HepG2 (cell line): ENCODE measurements at regions not wholly inside any gene's neighbourhood (a gene's known extent, or its start where the extent isn't known, plus 50 kb on each side); places are given as distances from the start of the nearest gene placed in this dataset.

ENCODE experiments used
- ASH2L ChIP-seq: fragments of 300-600, 200-600 bp; sonication (generic); IDR thresholded peaks from 2 replicates; pipeline ENCODE4 v1.7.0; 2017; ENCODE audit warnings: low read depth, mild to moderate bottlenecking, moderate library complexity, mixed read lengths, low read length; ENCODE audit not compliant: insufficient read length
- HDAC1 ChIP-seq: sonication (generic); formaldehyde crosslinking; IDR thresholded peaks from 2 replicates; pipeline ENCODE4 v1.5.1; 2020; ENCODE audit warnings: mild to moderate bottlenecking, missing genetic modification reagents
- HMGA1 ChIP-seq: sonication (generic); formaldehyde crosslinking; conservative IDR thresholded peaks from 2 replicates; pipeline ENCODE4 v1.4.0; 2020; ENCODE audit warnings: missing genetic modification reagents
- PHF5A ChIP-seq: IDR thresholded peaks from one replicate; pipeline ENCODE4 v1.6.1; 2018; ENCODE audit warnings: low read depth, missing genetic modification reagents; ENCODE audit not compliant: unreplicated experiment
- RARA ChIP-seq: IDR thresholded peaks from 2 replicates; pipeline ENCODE4 v1.6.1; 2016; ENCODE audit warnings: missing genetic modification reagents, missing compliant biosample characterization
- REL ChIP-seq: sonication (generic); formaldehyde crosslinking; conservative IDR thresholded peaks from 2 replicates; pipeline ENCODE4 v1.8.0; 2022; ENCODE audit warnings: mild to moderate bottlenecking, missing genetic modification reagents, moderate library complexity
- ZFX ChIP-seq: sonication (generic); formaldehyde crosslinking; IDR thresholded peaks from 2 replicates; pipeline ENCODE4 v1.4.0; 2020; ENCODE audit warnings: mild to moderate bottlenecking, low read depth, missing genetic modification reagents, moderate library complexity
- ZNF367 ChIP-seq: sonication (generic); formaldehyde crosslinking; IDR thresholded peaks from 2 replicates; pipeline ENCODE4 v1.4.0; 2020; ENCODE audit warnings: missing genetic modification reagents, borderline replicate concordance
- ZNF383 ChIP-seq: sonication (generic); formaldehyde crosslinking; IDR thresholded peaks from 2 replicates; pipeline ENCODE4 v1.4.0; 2020; ENCODE audit warnings: missing genetic modification reagents, mild to moderate bottlenecking, borderline replicate concordance
- ZNF530 ChIP-seq: sonication (generic); formaldehyde crosslinking; IDR thresholded peaks from 2 replicates; pipeline ENCODE4 v1.5.0; 2020; ENCODE audit warnings: low read depth, mild to moderate bottlenecking, missing genetic modification reagents
- ZNF766 ChIP-seq: sonication (generic); formaldehyde crosslinking; IDR thresholded peaks from 2 replicates; pipeline ENCODE4 v1.5.0; 2020; ENCODE audit warnings: missing genetic modification reagents, borderline replicate concordance
- ZNF776 ChIP-seq: sonication (generic); formaldehyde crosslinking; IDR thresholded peaks from 2 replicates; pipeline ENCODE4 v1.4.0; 2020; ENCODE audit warnings: mild to moderate bottlenecking, missing genetic modification reagents
- ZNF781 ChIP-seq: sonication (generic); formaldehyde crosslinking; IDR thresholded peaks from 2 replicates; pipeline ENCODE4 v1.5.1; 2020; ENCODE audit warnings: borderline replicate concordance, mild to moderate bottlenecking, missing genetic modification reagents; ENCODE audit errors: not compliant biosample characterization
- TF ChIP-seq, protein P1 (sequence below): sonication (generic); formaldehyde crosslinking; conservative IDR thresholded peaks from 2 replicates; pipeline ENCODE4 v1.4.0; 2020; ENCODE audit warnings: mild to moderate bottlenecking, missing genetic modification reagents, moderate library complexity
- TF ChIP-seq, protein P2 (sequence below): sonication (generic); formaldehyde crosslinking; IDR thresholded peaks from 2 replicates; pipeline ENCODE4 v1.5.1; 2020; ENCODE audit warnings: mild to moderate bottlenecking, missing genetic modification reagents, borderline replicate concordance
- TF ChIP-seq, protein P3 (sequence below): sonication (generic); formaldehyde crosslinking; IDR thresholded peaks from 2 replicates; pipeline ENCODE4 v1.8.1; 2023; ENCODE audit warnings: mild to moderate bottlenecking, missing genetic modification reagents, borderline replicate concordance
- TF ChIP-seq, protein P4 (sequence below): sonication (generic); formaldehyde crosslinking; IDR thresholded peaks from 2 replicates; pipeline ENCODE4 v1.5.0; 2020; ENCODE audit warnings: mild to moderate bottlenecking, missing genetic modification reagents, borderline replicate concordance

DNA sequence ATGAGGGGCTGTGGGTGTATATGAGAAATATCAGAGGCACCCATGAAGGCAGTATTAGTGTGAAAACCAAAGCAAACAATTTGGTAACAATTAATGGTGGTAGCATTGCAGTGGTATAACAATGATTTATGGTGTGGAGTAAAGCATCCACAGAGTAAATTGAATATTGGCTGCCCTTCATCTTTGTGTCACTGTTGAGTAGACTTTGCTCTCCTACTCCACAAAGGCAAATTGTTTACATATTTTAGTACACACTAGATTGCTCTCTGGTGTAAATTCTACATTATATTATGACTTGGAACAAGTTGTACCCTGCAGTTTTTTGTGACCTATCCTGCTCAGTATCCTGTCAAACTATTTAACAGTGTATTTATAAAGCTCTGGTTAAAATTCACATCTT, 455.5 kb upstream of the RORB start (continued):
- TF ChIP-seq, protein P1, sequence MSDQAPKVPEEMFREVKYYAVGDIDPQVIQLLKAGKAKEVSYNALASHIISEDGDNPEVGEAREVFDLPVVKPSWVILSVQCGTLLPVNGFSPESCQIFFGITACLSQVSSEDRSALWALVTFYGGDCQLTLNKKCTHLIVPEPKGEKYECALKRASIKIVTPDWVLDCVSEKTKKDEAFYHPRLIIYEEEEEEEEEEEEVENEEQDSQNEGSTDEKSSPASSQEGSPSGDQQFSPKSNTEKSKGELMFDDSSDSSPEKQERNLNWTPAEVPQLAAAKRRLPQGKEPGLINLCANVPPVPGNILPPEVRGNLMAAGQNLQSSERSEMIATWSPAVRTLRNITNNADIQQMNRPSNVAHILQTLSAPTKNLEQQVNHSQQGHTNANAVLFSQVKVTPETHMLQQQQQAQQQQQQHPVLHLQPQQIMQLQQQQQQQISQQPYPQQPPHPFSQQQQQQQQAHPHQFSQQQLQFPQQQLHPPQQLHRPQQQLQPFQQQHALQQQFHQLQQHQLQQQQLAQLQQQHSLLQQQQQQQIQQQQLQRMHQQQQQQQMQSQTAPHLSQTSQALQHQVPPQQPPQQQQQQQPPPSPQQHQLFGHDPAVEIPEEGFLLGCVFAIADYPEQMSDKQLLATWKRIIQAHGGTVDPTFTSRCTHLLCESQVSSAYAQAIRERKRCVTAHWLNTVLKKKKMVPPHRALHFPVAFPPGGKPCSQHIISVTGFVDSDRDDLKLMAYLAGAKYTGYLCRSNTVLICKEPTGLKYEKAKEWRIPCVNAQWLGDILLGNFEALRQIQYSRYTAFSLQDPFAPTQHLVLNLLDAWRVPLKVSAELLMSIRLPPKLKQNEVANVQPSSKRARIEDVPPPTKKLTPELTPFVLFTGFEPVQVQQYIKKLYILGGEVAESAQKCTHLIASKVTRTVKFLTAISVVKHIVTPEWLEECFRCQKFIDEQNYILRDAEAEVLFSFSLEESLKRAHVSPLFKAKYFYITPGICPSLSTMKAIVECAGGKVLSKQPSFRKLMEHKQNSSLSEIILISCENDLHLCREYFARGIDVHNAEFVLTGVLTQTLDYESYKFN (CRISPR knock-in tag): peak; percentile 40; the same call in 1 of the 2 replicates
- TF ChIP-seq RARA (CRISPR knock-in tag) (no peak), ASH2L (peak; percentile 31), ZNF367 (CRISPR knock-in tag) (no peak), ZNF766 (CRISPR knock-in tag) (no peak), REL (CRISPR knock-in tag) (no peak), ZNF530 (no peak), ZNF383 (no peak), HDAC1 (CRISPR knock-in tag) (no peak), ZNF781 (CRISPR knock-in tag) (no peak), PHF5A (CRISPR knock-in tag) (no peak), ZFX (CRISPR knock-in tag) (no peak), HMGA1 (CRISPR knock-in tag) (no peak), ZNF776 (no peak)
- TF ChIP-seq, protein P2, sequence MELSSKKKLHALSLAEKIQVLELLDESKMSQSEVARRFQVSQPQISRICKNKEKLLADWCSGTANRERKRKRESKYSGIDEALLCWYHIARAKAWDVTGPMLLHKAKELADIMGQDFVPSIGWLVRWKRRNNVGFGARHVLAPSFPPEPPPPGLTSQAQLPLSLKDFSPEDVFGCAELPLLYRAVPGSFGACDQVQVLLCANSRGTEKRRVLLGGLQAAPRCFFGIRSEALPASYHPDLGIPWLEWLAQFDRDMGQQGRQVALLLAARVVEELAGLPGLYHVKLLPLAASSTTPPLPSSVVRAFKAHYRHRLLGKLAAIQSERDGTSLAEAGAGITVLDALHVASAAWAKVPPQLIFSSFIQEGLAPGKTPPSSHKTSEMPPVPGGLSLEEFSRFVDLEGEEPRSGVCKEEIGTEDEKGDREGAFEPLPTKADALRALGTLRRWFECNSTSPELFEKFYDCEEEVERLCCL (CRISPR knock-in tag): no peak
- TF ChIP-seq, protein P3, sequence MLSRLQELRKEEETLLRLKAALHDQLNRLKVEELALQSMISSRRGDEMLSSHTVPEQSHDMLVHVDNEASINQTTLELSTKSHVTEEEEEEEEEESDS (CRISPR knock-in tag): no peak
- TF ChIP-seq, protein P4, sequence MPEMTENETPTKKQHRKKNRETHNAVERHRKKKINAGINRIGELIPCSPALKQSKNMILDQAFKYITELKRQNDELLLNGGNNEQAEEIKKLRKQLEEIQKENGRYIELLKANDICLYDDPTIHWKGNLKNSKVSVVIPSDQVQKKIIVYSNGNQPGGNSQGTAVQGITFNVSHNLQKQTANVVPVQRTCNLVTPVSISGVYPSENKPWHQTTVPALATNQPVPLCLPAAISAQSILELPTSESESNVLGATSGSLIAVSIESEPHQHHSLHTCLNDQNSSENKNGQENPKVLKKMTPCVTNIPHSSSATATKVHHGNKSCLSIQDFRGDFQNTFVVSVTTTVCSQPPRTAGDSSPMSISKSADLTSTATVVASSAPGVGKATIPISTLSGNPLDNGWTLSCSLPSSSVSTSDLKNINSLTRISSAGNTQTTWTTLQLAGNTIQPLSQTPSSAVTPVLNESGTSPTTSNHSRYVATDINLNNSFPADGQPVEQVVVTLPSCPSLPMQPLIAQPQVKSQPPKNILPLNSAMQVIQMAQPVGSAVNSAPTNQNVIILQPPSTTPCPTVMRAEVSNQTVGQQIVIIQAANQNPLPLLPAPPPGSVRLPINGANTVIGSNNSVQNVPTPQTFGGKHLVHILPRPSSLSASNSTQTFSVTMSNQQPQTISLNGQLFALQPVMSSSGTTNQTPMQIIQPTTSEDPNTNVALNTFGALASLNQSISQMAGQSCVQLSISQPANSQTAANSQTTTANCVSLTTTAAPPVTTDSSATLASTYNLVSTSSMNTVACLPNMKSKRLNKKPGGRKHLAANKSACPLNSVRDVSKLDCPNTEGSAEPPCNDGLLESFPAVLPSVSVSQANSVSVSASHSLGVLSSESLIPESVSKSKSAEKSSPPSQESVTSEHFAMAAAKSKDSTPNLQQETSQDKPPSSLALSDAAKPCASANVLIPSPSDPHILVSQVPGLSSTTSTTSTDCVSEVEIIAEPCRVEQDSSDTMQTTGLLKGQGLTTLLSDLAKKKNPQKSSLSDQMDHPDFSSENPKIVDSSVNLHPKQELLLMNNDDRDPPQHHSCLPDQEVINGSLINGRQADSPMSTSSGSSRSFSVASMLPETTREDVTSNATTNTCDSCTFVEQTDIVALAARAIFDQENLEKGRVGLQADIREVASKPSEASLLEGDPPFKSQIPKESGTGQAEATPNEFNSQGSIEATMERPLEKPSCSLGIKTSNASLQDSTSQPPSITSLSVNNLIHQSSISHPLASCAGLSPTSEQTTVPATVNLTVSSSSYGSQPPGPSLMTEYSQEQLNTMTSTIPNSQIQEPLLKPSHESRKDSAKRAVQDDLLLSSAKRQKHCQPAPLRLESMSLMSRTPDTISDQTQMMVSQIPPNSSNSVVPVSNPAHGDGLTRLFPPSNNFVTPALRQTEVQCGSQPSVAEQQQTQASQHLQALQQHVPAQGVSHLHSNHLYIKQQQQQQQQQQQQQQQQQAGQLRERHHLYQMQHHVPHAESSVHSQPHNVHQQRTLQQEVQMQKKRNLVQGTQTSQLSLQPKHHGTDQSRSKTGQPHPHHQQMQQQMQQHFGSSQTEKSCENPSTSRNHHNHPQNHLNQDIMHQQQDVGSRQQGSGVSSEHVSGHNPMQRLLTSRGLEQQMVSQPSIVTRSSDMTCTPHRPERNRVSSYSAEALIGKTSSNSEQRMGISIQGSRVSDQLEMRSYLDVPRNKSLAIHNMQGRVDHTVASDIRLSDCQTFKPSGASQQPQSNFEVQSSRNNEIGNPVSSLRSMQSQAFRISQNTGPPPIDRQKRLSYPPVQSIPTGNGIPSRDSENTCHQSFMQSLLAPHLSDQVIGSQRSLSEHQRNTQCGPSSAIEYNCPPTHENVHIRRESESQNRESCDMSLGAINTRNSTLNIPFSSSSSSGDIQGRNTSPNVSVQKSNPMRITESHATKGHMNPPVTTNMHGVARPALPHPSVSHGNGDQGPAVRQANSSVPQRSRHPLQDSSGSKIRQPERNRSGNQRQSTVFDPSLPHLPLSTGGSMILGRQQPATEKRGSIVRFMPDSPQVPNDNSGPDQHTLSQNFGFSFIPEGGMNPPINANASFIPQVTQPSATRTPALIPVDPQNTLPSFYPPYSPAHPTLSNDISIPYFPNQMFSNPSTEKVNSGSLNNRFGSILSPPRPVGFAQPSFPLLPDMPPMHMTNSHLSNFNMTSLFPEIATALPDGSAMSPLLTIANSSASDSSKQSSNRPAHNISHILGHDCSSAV (CRISPR knock-in tag): no peak
